HG02970 (cell line): ENCODE measurements at regions not wholly inside any gene's neighbourhood (a gene's known extent, or its start where the extent isn't known, plus 50 kb on each side); places are given as distances from the start of the nearest gene placed in this dataset.

Experiments
- ATAC-seq: cut with Tn5 transposase; IDR thresholded peaks from one replicate; pipeline ENCODE4 v1.9.1; 2021; ENCODE audit warnings: mild to moderate bottlenecking, moderate library complexity, moderate number of reproducible peaks; ENCODE audit not compliant: unreplicated experiment, low FRiP score

DNA sequence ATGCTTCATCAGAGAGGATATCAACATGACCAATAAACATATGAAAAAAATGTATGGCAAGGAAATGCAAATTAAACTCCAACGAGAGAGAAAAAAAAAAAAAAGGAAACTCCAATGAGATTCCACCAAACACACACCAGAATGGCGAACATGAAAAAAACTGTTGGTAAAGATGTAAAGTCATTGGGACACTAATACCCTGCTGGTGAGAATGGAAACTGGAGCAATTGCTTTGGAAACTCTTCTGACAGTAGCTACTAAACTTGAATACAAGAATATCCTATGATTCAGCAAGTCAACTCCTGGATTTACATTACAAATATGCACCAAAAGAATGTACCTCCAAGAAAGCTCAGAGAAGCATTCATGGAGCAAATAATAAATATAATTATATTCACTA, 260.7 kb upstream of the ECI2 start:
- ATAC-seq, result no peak

DNA sequence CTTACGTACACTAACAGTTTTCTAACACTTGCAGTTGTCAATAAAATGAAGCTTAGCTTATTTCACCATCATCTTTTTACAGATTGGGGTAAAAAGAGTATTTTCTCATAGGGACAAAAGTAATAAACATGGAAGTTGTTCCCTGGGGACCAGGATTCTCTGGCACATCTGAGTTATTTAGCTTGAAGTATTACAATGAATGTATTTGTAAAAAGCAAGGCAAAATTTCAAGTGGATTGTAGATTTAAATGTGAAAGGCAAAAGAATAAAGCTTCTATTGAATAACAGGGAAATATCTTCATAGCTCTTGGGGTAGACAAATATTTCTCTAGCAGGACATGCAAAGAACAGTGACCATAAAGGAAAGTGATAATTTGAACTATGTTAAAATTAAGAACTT, 260.0 kb upstream of the ECI2 start:
- no peak for ATAC-seq

- ATAC-seq, result no peak
Observed at GRCh38 chr6:4394786-4395185, 259.4 kb upstream of the ECI2 start.

GRCh38 chr6:4388675-4389074, 253.3 kb upstream of the ECI2 start:
- no peak for ATAC-seq

- ATAC-seq, result no peak
Observed at GRCh38 chr6:4384656-4385055, 249.3 kb upstream of the ECI2 start.

GRCh38 chr6:4383910-4384638, 248.7 kb upstream of the ECI2 start:
- ATAC-seq, result no peak

DNA sequence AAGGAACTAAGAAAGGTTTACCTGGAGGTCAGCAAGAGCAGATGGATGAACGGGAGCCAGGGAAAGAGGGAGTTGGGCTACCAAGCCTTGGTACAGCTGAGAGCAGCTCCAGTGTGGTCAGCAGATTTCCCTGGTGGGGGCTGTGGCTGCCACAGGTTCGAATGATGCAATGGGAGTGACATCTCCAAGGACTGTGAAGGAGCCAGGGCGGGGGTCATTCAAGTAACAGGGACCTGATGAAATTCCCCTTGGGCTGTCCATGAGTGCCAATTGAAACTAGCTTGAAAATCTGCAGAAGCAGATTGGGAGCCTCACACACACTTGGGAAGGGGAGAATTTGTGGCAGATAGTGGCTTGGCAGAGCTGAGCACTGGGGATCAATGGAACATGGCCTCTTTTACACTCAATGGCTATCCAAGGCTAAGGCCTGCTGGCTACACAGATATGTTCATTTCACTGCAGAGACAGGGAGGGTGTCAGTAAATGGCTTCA, 247.0 kb upstream of the ECI2 start:
- no peak for ATAC-seq

- ATAC-seq, result no peak
Observed at GRCh38 chr6:4381381-4381780, 246.0 kb upstream of the ECI2 start.

- no peak for ATAC-seq
Observed at GRCh38 chr6:4380881-4381281, 245.5 kb upstream of the ECI2 start.

GRCh38 chr6:4379958-4380357, 244.6 kb upstream of the ECI2 start:
- no peak for ATAC-seq

DNA sequence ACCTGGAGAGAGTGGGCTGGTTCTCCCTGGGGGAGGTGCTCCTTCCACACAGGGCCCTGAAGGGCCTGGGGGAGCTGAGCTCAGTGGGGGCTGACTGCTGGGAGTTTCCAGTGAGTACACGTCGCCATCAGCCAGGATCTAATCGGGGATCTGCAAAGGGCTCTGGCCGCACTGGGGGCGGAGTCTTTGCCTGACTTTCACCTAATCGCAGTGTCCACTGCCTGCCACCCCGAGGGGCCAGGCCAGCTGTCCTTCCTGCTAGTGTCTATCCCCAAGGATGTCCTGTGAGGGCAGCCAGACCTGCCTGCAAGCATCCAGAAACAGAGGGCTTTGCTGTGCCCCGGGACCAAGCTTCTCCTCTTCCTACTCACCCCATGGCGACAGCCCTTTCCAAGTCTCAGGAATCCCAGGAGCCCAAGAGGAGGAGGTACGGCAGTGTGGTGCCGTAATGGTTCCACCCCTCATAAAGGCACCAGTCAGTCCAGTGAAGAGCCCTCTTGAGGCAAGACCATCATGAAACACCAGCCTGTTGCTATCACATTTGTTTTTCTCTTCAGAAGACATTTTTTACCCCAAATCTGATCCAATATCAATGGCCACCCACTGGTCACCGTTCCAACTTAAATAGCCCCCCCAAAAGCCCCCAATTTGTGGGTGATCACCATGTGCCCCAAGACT, 243.1 kb upstream of the ECI2 start:
- ATAC-seq, result no peak

DNA sequence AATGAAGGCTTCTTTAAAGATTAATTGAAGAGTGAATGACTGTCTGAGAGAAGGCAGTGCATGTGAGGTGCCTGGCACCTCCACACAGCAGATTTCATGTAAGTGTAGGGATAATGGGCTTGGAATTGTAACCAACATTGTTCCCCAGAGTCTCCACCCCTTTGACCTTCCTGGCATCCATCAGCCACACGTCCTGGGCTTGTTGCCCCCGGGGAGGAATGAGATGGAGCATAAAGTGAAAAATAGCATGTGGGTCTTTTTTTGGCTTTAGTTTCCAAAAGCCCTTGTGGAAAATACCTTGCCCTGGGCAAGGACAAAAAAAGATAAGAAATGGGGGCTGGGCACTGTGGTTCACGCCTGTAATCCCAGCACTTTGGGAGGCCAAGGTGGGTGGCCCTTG, 242.2 kb upstream of the ECI2 start:
- no peak for ATAC-seq

DNA sequence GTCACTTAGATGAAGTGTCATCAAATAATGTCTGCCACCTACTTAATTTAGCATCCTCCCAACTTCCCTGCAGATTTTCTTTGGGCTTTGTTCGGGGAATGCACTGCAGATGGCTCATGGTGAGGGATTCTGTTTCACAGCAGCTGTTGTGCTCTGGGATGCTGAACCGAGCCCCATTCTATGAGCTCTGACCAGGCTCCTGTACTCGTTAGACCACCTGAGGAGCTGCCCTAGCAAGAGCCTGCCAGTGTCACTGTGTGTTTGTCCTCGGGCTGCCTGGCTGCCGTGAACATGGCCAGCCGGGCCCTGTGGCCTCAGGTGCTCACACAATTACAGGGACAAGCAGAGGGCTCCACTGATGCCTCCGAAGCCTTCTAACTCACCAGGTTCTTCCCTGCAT, 238.8 kb upstream of the ECI2 start:
- ATAC-seq, result no peak

GRCh38 chr6:4372866-4373265, 237.5 kb upstream of the ECI2 start:
- no peak for ATAC-seq

- no peak for ATAC-seq
Observed at GRCh38 chr6:4371207-4371921, 236.0 kb upstream of the ECI2 start.

GRCh38 chr6:4370066-4370465, 234.7 kb upstream of the ECI2 start:
- no peak for ATAC-seq

- ATAC-seq, result no peak
Observed at GRCh38 chr6:4369616-4370015, 234.2 kb upstream of the ECI2 start.

DNA sequence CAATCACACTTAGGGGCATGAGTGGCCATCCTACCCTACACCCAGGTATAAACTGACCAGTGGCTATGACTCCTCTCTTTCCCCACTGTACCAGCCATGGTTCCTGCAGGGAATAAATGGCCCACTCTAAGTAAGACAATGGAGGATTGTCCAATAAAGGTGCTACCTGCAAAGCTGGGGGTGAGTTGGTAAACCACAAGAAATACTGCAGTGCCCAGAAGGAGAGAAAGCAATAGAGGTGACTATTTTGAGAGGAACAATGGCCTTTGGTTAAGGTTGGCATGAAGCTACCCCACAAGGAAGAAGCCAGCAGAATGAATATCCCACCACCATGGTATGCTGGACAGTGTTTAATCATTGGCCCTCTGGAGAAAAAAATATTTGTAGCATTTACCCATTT, 233.3 kb upstream of the ECI2 start:
- ATAC-seq, result no peak

DNA sequence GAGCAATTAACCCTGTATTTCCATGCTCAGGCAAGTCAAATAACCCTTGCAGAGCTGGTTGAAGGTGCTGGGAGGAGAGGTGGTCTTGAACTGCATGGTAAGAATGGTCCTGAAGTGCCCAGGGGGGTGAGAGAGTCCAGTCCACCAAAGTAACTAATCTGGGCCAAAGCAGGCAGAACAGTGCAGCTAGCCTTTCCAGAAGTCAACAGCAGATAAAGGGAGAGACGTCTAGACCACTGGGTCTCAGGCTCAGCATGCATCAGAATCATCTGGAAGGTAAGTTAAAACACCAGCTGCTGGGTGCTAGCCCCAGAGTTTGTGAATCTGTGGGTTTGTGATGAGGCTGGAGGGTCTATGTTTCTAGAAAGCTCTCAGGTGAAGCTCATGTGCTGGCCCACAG, 232.3 kb upstream of the ECI2 start:
- ATAC-seq, result no peak

- ATAC-seq, result no peak
Observed at GRCh38 chr6:4366635-4367395, 231.4 kb upstream of the ECI2 start.

DNA sequence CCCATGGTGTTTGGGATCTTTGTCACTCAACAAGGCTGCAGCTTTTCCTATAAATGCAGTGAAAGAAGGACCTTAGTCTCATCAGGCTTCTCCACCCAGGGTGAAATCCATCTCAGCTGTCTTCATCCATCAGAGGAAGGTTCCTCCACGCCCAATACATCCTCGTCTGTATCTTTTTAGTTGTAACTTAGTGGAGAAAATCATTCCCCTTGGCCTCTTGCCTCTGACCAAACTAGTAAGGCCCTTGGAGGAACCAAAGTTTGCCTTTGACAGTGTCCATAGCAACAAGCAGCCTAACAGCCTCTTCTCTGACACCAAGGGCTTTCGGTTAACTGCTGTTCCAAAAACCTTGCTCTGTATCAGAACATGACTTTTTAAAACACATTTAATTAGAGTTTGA, 230.3 kb upstream of the ECI2 start:
- no peak for ATAC-seq
